ENCODE measurements at regions not wholly inside any gene's neighbourhood (a gene's known extent, or its start where the extent isn't known, plus 50 kb on each side); places are given as distances from the start of the nearest gene placed in this dataset.

- Histone ChIP-seq H3K4me3 (replicated peaks in 1 of 3; ENCODE audit: insufficient read depth in 1 of 3, low read depth in 2 of 3, low read length in 3 of 3) (no peak overlapping the region), H3K79me2 (ENCODE audit: insufficient read depth, low read length) (no peaks in the 10 kb centered on the region), H3K4me2 (ENCODE audit: low read depth, low read length) (no peak overlapping the region), H4K20me1 (ENCODE audit: insufficient read depth, low read length) (no peaks in the 10 kb centered on the region), H3K27ac (ENCODE audit: extremely low read length, insufficient read depth, low read length) (no peak overlapping the region), H3K27me3 (ENCODE audit: control insufficient read depth in 1 of 2, insufficient read depth in 2 of 2, low read length in 2 of 2) (no peaks in the 10 kb centered on the region), H3K36me3 (replicated peaks in 1 of 2; ENCODE audit: control insufficient read depth in 1 of 2, insufficient read depth in 2 of 2, low read length in 2 of 2) (no peaks in the 10 kb centered on the region), H3K4me1 (ENCODE audit: insufficient read depth, low read length) (no peaks in the 10 kb centered on the region), H3K9me3 (ENCODE audit: low read length) (no peaks in the 10 kb centered on the region), H2AFZ (ENCODE audit: low read length) (no peak overlapping the region), H3K9ac (ENCODE audit: insufficient read depth, low read depth, low read length) (no peak overlapping the region)
- CTCF ChIA-PET (ENCODE audit: low intra/inter-chr PET ratio, low total read pairs): no interaction called here
- FAIRE-seq (no peak), ATAC-seq (no peak), DNase-seq (ENCODE audit: low spot score) (no peak)
- no TSS peak for BruUV-seq (replicated peaks)
- intact Hi-C loops (cut with micrococcal nuclease; ENCODE audit: unreplicated experiment) (no loop called here), in situ Hi-C loops (cut with HindIII; ENCODE audit: extremely low pct_ligation_motif_present, low pct_unique_long_range_greater_than_20kb) (no loop called here)
- 0% methylated on average over 2 of the region's 2 CpGs for WGBS (ENCODE audit: low lambda C conversion rate)
- POLR2A ChIA-PET: no interaction called here
- TF ChIP-seq PHF5A (CRISPR knock-in tag; IDR thresholded peaks at IDR 0.05; ENCODE audit: low read depth, unreplicated experiment) (no peak), SNAPC2 (CRISPR knock-in tag; IDR thresholded peaks at IDR 0.05) (no peak), U2AF1 (optimal IDR thresholded peaks at IDR 0.05; ENCODE audit: low read depth, low read length) (no peak), ZNF580 (CRISPR knock-in tag; IDR thresholded peaks at IDR 0.05; ENCODE audit: borderline replicate concordance, low read depth) (no peak), ZNF878 (CRISPR knock-in tag; IDR thresholded peaks at IDR 0.05) (no peak), SNAI1 (CRISPR knock-in tag; IDR thresholded peaks at IDR 0.05; ENCODE audit: borderline replicate concordance) (no peak), CBX2 (IDR thresholded peaks at IDR 0.05; ENCODE audit: low read depth, low read length) (no peak), CBX2 (CRISPR knock-in tag; IDR thresholded peaks at IDR 0.05; ENCODE audit: low read depth) (no peak), CREB3 (CRISPR knock-in tag; IDR thresholded peaks at IDR 0.05) (no peak), ZNF652 (CRISPR knock-in tag; IDR thresholded peaks at IDR 0.05; ENCODE audit: borderline replicate concordance, low read depth) (no peak), AKNA (CRISPR knock-in tag; IDR thresholded peaks at IDR 0.05; ENCODE audit: borderline replicate concordance) (no peak), CC2D1A (CRISPR knock-in tag; IDR thresholded peaks at IDR 0.05) (no peak), ZNF577 (CRISPR knock-in tag; IDR thresholded peaks at IDR 0.05; ENCODE audit: borderline replicate concordance, low read depth) (no peak), KLF11 (CRISPR knock-in tag; IDR thresholded peaks at IDR 0.05) (no peak), ZNF747 (CRISPR knock-in tag; IDR thresholded peaks at IDR 0.05; ENCODE audit: borderline replicate concordance) (no peak), ZNF33A (CRISPR knock-in tag; IDR thresholded peaks at IDR 0.05; ENCODE audit: borderline replicate concordance) (no peak), RXRB (CRISPR knock-in tag; IDR thresholded peaks at IDR 0.05; ENCODE audit: borderline replicate concordance) (no peak), ZNF512B (CRISPR knock-in tag; IDR thresholded peaks at IDR 0.05; ENCODE audit: borderline replicate concordance) (no peak)
These were observed 118.1 kb downstream of the MAT2B start for GRCh38 chr5:163623524-163623923.
